Bronchial epithelial cell (primary cell): ENCODE measurements at regions not wholly inside any gene's neighbourhood (a gene's known extent, or its start where the extent isn't known, plus 50 kb on each side); places are given as distances from the start of the nearest gene placed in this dataset.

Experiments used
- DNase-seq: peaks from one replicate; pipeline ENCODE4 v3.0.0-alpha.2; 2010; ENCODE audit warnings: low read depth
- FAIRE-seq: peaks from 2 replicates; lab custom pipeline; 2011; peaks lifted over from hg19 to GRCh38; lab: Jason Lieb, UNC
- H3K27me3 ChIP-seq: 2 replicates; pipeline ENCODE4 v1.5.1; 2011; ENCODE audit warnings: low read length; ENCODE audit not compliant: control insufficient read depth, insufficient read depth
- H3K36me3 ChIP-seq: 2 replicates; pipeline ENCODE4 v1.5.1; 2011; ENCODE audit warnings: low read length; ENCODE audit not compliant: control insufficient read depth, insufficient read depth
- H3K4me3 ChIP-seq: 2 replicates; pipeline ENCODE4 v1.5.1; 2011; ENCODE audit warnings: mild to moderate bottlenecking, low read depth, low read length, control low read depth
- TF ChIP-seq, protein P1 (sequence below): IDR thresholded peaks from 2 replicates; pipeline ENCODE4 v1.5.1; 2011; ENCODE audit warnings: mild to moderate bottlenecking, moderate library complexity, low read length, control low read depth, inconsistent platforms; ENCODE audit not compliant: insufficient read depth, severe bottlenecking

DNA sequence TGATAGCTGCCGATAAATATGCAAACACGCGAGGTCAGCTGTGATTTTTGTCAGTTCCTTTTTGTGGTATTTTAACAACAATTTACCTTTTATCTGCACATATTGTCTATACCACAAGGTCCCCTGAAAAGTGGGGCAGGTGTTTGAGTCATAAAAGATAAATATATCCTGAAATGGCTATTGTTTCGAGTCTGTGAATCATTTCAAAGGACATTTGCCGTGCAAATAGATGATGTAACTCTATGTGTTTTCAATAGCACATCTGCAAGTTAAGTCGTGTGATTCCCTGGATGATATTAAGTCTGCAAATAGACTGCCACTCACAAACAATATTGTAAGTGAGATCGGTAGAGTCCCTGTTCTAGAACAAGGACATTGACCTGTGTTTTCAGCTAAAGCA lies 193.0 kb upstream of the PITRM1 start:
- FAIRE-seq = no peak
- DNase-seq = peak; percentile 86
- TF ChIP-seq, protein P1, sequence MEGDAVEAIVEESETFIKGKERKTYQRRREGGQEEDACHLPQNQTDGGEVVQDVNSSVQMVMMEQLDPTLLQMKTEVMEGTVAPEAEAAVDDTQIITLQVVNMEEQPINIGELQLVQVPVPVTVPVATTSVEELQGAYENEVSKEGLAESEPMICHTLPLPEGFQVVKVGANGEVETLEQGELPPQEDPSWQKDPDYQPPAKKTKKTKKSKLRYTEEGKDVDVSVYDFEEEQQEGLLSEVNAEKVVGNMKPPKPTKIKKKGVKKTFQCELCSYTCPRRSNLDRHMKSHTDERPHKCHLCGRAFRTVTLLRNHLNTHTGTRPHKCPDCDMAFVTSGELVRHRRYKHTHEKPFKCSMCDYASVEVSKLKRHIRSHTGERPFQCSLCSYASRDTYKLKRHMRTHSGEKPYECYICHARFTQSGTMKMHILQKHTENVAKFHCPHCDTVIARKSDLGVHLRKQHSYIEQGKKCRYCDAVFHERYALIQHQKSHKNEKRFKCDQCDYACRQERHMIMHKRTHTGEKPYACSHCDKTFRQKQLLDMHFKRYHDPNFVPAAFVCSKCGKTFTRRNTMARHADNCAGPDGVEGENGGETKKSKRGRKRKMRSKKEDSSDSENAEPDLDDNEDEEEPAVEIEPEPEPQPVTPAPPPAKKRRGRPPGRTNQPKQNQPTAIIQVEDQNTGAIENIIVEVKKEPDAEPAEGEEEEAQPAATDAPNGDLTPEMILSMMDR = no peak
- Histone ChIP-seq H3K27me3 (no peaks in the 10 kb centered on the region), H3K36me3 (no peaks in the 10 kb centered on the region), H3K4me3 (no peak overlapping the region)

DNA sequence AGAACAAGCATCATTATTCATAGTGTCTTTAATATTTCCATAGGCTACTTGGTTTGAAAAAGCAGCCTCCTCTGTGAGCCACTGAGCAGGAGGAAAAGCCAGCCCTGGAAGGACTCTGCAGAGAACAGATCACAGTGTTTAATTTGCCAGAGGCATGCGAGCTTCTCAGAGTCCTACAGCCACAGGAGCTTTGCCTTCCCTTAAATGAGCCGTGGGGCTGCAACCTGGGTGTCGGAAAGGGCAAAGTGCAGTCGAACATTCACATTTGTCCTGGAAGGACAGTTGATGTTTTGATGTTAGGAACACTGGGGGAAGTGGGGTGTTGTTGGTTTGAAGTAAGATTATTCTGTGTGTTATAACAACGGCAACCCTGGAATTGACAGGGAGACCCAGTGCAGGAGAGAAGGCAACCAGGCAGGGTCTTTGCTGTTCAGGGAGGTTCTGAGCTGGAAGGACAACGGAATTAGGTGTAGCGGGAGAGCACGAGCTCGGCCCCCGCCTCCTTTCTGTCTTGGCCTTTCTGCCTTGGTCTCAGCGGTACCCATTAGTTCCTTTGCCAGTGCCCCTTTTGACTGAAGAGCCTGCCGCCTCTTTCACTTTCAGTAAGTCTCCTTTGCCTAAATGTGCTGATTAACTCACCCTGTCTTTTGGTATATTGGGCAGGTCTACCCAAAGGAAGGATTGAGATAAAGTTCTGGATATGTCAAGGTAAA lies 192.3 kb upstream of the PITRM1 start:
- H3K36me3 ChIP-seq = no peaks in the 10 kb centered on the region
- TF ChIP-seq, protein P1 = no peak
- no peak for FAIRE-seq
- no peak overlapping the region for H3K4me3 ChIP-seq
- DNase-seq = no peak
- no peaks in the 10 kb centered on the region for H3K27me3 ChIP-seq

DNA sequence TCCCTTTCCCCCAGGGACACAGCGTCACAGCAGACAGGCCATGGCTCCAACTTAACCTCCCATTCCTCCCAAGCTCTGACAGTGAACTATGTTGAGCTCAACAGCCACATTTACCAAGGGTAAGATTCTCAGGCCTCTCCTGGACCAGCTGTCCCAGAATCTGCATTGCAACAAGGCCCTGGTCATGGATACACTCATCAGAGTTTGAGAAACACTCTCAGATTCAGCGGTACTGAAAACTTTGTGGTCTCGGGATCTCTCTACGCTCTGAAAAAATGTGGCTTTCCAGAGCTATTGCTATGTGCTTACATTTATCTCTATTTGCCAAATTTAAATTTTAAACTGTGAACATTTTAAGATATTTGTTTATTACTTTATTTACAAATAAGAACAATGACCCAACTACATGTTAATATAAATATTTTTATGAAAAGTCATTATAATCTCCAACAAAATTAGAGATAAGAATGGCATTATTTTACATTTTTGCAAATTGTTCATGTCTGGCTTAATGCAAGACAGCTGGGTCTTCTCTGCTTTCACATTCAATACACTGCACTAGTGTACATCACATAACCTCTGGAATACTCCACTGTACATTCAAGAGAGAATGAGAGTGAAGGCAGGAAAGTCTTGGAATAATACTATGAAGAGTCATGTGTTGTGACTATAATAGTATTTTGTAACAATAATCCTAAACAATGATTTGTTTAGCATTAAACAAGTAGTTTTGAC lies 190.9 kb upstream of the PITRM1 start:
- no peaks in the 10 kb centered on the region for H3K27me3 ChIP-seq
- no peak overlapping the region for H3K4me3 ChIP-seq
- FAIRE-seq (no peak), DNase-seq (no peak)
- TF ChIP-seq, protein P1 = no peak
- no peaks in the 10 kb centered on the region for H3K36me3 ChIP-seq

DNA sequence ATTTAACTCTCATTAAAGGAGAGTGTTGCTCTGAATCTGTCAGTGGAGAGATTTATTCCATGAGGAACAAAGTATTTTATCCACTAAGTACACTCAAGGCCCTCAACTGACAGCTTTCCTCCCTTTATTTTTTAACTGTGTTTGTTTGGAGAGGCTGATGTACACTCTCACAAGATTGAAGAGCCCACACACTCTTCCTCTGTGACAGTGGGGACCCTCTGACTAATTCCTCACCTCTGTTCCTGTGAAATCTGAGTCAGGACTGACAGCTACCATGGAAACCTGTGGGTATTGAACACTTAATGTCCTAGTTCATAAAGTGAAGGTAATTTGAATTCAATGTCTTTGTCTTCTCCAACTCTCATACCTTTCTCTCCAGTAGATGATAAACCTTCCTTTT lies 189.8 kb upstream of the PITRM1 start:
- no peak overlapping the region for H3K4me3 ChIP-seq
- DNase-seq (no peak), FAIRE-seq (no peak)
- no peaks in the 10 kb centered on the region for H3K36me3 ChIP-seq
- no peaks in the 10 kb centered on the region for H3K27me3 ChIP-seq
- TF ChIP-seq, protein P1 = no peak

DNA sequence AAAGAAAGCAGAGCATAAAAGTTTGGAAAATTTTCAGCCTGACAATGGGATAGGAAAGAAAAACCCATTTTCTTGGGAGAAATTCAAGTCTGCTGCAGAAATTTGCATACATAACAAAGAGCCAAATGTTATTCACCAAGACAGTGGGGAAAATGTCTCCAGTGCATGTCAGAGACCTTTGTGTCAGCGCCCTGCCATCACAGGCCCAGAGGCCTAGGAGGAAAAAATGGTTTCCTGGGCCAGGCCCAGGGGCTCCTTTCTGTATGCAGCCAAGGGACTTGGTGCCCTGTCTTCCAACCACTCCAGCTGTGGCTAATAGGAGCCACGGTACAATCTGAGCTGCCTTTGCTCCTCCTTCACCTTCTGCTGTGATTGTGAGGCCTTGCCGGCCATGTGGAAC lies 189.1 kb upstream of the PITRM1 start:
- no peaks in the 10 kb centered on the region for H3K27me3 ChIP-seq
- H3K4me3 ChIP-seq = no peak overlapping the region
- TF ChIP-seq, protein P1 = no peak
- H3K36me3 ChIP-seq = no peaks in the 10 kb centered on the region
- no peak for DNase-seq
- FAIRE-seq = no peak

DNA sequence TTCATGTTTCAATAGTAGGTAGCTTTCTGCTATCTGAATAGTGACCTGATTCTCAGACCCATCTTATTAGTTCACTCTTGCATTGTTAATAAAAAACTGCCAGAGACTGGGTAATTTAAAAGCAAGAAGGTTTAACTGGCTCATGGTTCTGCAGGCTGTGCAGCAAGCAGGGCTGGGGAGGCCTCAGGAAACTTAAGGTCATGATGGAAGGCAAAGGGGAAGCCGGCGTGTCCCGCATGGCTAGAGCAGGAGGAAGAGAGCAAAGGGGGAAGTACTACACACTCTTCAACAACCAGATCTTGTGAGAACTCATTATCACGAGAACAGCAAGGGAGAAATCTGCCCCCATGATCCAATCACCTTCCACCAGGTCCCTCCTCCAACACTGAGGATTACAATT lies 185.2 kb upstream of the PITRM1 start:
- Histone ChIP-seq H3K4me3 (no peak overlapping the region), H3K36me3 (no peaks in the 10 kb centered on the region), H3K27me3 (peaks cover 6% of the 10 kb centered on the region)
- FAIRE-seq (no peak), DNase-seq (no peak)
- TF ChIP-seq, protein P1 = no peak
